Uterus (tissue), 2 donors: ENCODE measurements at regions not wholly inside any gene's neighbourhood (a gene's known extent, or its start where the extent isn't known, plus 50 kb on each side); places are given as distances from the start of the nearest gene placed in this dataset.

ENCODE experiments used
- CTCF ChIP-seq, 4 experiments: fragments of 200-600 bp in 2 of 4; fragments of 450-650 bp in 2 of 4; sonication (generic) in 2 of 4; IDR thresholded peaks; one replicate each; pipeline ENCODE4 v1.5.1; 2016 to 2019; ENCODE audit warnings: antibody characterized with exemption in 4 of 4, mild to moderate bottlenecking in 2 of 4, moderate library complexity in 1 of 4
- POLR2A ChIP-seq, 2 donors: fragments of 450-650 bp; IDR thresholded peaks; one replicate each; pipeline ENCODE4 v1.6.1; 2016; ENCODE audit warnings: antibody characterized with exemption in 2 of 2, mild to moderate bottlenecking in 1 of 2, moderate library complexity in 1 of 2

GRCh38 chr3:23675010-23675409, 130.7 kb upstream of the UBE2E1 start:
- no peak for TF ChIP-seq CTCF (IDR thresholded peaks at IDR 0.05)
- TF ChIP-seq POLR2A (IDR thresholded peaks at IDR 0.05) = no peak
